ENCODE measurements at regions not wholly inside any gene's neighbourhood (a gene's known extent, or its start where the extent isn't known, plus 50 kb on each side); places are given as distances from the start of the nearest gene placed in this dataset.

DNA sequence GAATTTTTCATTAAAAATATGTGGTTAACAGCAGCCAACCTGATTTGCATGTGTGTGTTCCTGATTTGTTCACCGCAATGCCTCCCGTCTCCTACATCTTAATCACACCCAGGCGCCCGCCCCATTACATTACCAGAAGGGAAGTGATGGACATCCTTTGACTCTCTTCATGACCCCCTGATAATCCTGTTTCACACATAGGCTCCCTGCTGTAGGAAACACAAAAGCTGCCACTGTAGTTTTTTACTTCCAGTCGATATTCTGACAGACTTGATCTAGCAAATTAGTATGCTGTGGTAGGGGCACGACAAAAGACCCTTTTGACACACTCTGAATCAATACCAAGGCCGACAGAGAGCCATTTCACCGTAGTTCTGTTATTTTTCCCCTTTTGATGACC is 287.8 kb upstream of the ISL1 start:
- Histone ChIP-seq H3K36me3 (ENCODE audit: control insufficient read depth in 2 of 4, insufficient read depth in 4 of 4, low read length in 3 of 4) (no peaks in the 10 kb centered on the region), H2BK12ac (ENCODE audit: low read depth, low read length) (no peak overlapping the region), H4K91ac (replicated peaks; ENCODE audit: insufficient read length, low read length) (no peak overlapping the region), H2AFZ (ENCODE audit: low read length) (no peak overlapping the region), H3K27me3 (replicated peaks in 1 of 4; ENCODE audit: control insufficient read depth in 3 of 4, extremely low read depth in 1 of 4, insufficient read depth in 3 of 4, low read length in 3 of 4) (no peaks in the 10 kb centered on the region), H3K79me2 (ENCODE audit: control insufficient read depth in 1 of 2, insufficient read depth in 2 of 2, low read length in 2 of 2) (no peaks in the 10 kb centered on the region), H3K4ac (replicated peaks; ENCODE audit: insufficient read length, low read depth, low read length) (no peak overlapping the region), H3K14ac (ENCODE audit: insufficient read length) (no peak overlapping the region), H3K4me2 (ENCODE audit: insufficient read depth in 1 of 2, low read depth in 2 of 2, low read length in 2 of 2) (no peak overlapping the region), H2BK5ac (ENCODE audit: low read depth, low read length) (no peak overlapping the region), H3K9me3 (ENCODE audit: insufficient read depth in 2 of 2, low read depth in 1 of 2, low read length in 1 of 2) (no peaks in the 10 kb centered on the region), H2BK15ac (ENCODE audit: low read length) (no peak overlapping the region), H2BK120ac (replicated peaks; ENCODE audit: low read depth, low read length) (no peak overlapping the region), H4K8ac (ENCODE audit: extremely low read depth, insufficient read depth, low read length) (no peak overlapping the region), H2BK20ac (ENCODE audit: low read length) (no peak overlapping the region), H3K27ac (ENCODE audit: low read depth, low read length) (no peak overlapping the region), H3K23ac (ENCODE audit: insufficient read length) (no peak overlapping the region), H2AK5ac (ENCODE audit: low read depth, low read length) (no peak overlapping the region), H3K4me3 (ENCODE audit: extremely low read depth in 1 of 4, insufficient read depth in 2 of 4, low read depth in 3 of 4, low read length in 4 of 4) (no peak overlapping the region), H3K9ac (replicated peaks in 1 of 4; ENCODE audit: extremely low read depth in 1 of 4, low read depth in 3 of 4, low read length in 3 of 4) (no peak overlapping the region), H3K79me1 (ENCODE audit: low read depth, low read length) (no peaks in the 10 kb centered on the region), H3K18ac (ENCODE audit: extremely low read depth, low read length) (no peak overlapping the region), H3K4me1 (replicated peaks in 1 of 4; ENCODE audit: control insufficient read depth in 3 of 4, insufficient read depth in 4 of 4, low read length in 3 of 4) (no peaks in the 10 kb centered on the region), H4K20me1 (replicated peaks in 1 of 2; ENCODE audit: control insufficient read depth in 1 of 2, insufficient read depth in 2 of 2, low read length in 2 of 2) (no peaks in the 10 kb centered on the region), H3K23me2 (ENCODE audit: low read depth, low read length) (no peaks in the 10 kb centered on the region), H4K5ac (ENCODE audit: insufficient read length, low read depth, low read length) (no peak overlapping the region), H3K56ac (replicated peaks; ENCODE audit: insufficient read length, low read depth, low read length) (no peak overlapping the region)
- DNase-seq (ENCODE audit: low read depth in 1 of 2, low spot score in 2 of 2) (no peak), FAIRE-seq (peak; percentile 50)
- WGBS, 2 experiments (ENCODE audit: extremely low coverage in 1 of 2, insufficient coverage in 1 of 2, insufficient read length in 1 of 2, insufficient replicate concordance in 2 of 2, low coverage in 1 of 2, low lambda C conversion rate in 2 of 2, missing lambda C conversion rate in 1 of 2), result 94% methylated on average over 8 of the region's 8 CpGs; no CpG with 5 or more reads in 1 of the 2 experiments
- ChIA-PET CTCF (ENCODE audit: partially characterized antibody) (no interaction called here), POLR2A (ENCODE audit: partially characterized antibody) (no interaction called here)
- TF ChIP-seq SAP30 (IDR thresholded peaks at IDR 0.05; ENCODE audit: insufficient read depth, insufficient replicate concordance, low read length), result no peak
- TF ChIP-seq SP2 (IDR thresholded peaks at IDR 0.05; ENCODE audit: low read length), result no peak
- TF ChIP-seq HDAC6 (IDR thresholded peaks at IDR 0.05; ENCODE audit: low read depth, low read length), result no peak

Measured in H1 (cell line).